Mesendoderm (in vitro differentiated cells): ENCODE measurements at regions not wholly inside any gene's neighbourhood (a gene's known extent, or its start where the extent isn't known, plus 50 kb on each side); places are given as distances from the start of the nearest gene placed in this dataset.
"Not testable (repeated sequence)": the region's sequence is repeated elsewhere in the genome, so short reads cannot be mapped to it uniquely, and the experiment has no call there.

Experiments used
- DNase-seq: peaks from one replicate; pipeline ENCODE4 v3.0.0; 2013
- H2AK5ac ChIP-seq: 2 replicates; pipeline ENCODE4 v1.6.1; 2013; ENCODE audit warnings: low read length, inconsistent platforms
- H2BK120ac ChIP-seq: 2 replicates; pipeline ENCODE4 v1.6.1; 2013; ENCODE audit warnings: low read depth, mild to moderate bottlenecking, low read length, moderate library complexity, mixed read lengths
- H2BK15ac ChIP-seq: replicated peaks from 2 replicates; pipeline ENCODE4 v1.6.1; 2013; ENCODE audit warnings: low read depth, mild to moderate bottlenecking, moderate library complexity
- H2BK5ac ChIP-seq: 2 replicates; pipeline ENCODE4 v1.6.1; 2013; ENCODE audit warnings: low read length, inconsistent platforms
- H3K18ac ChIP-seq: 2 replicates; pipeline ENCODE4 v1.6.1; 2013; ENCODE audit warnings: mild to moderate bottlenecking, low read length, mixed read lengths
- H3K23ac ChIP-seq: one replicate; pipeline ENCODE4 v1.6.1; 2013; ENCODE audit warnings: low read length
- H3K27ac ChIP-seq: 2 replicates; pipeline ENCODE4 v1.5.1; 2013; ENCODE audit warnings: low read depth, mild to moderate bottlenecking, inconsistent platforms, low read length, moderate library complexity
- H3K27me3 ChIP-seq: 2 replicates; pipeline ENCODE4 v1.6.1; 2013; ENCODE audit warnings: low read length, control low read depth, mild to moderate bottlenecking, inconsistent platforms; ENCODE audit not compliant: insufficient read depth, poor library complexity
- H3K36me3 ChIP-seq: 2 replicates; pipeline ENCODE4 v1.6.1; 2013; ENCODE audit warnings: low read length, inconsistent platforms; ENCODE audit not compliant: control insufficient read depth, insufficient read depth
- H3K4ac ChIP-seq: one replicate; pipeline ENCODE4 v1.6.1; 2013; ENCODE audit warnings: low read depth, mild to moderate bottlenecking, low read length, moderate library complexity
- H3K4me1 ChIP-seq: 2 replicates; pipeline ENCODE4 v1.6.1; 2013; ENCODE audit warnings: low read depth, low read length, inconsistent platforms; ENCODE audit not compliant: control insufficient read depth
- H3K4me2 ChIP-seq: 2 replicates; pipeline ENCODE4 v1.6.1; 2013; ENCODE audit warnings: low read length
- H3K4me3 ChIP-seq: 2 replicates; pipeline ENCODE4 v1.5.1; 2013; ENCODE audit warnings: mild to moderate bottlenecking, low read length
- H3K56ac ChIP-seq: one replicate; pipeline ENCODE4 v1.6.1; 2013; ENCODE audit warnings: low read length
- H3K79me1 ChIP-seq: 2 replicates; pipeline ENCODE4 v1.6.1; 2013; ENCODE audit warnings: low read length, inconsistent platforms
- H3K79me2 ChIP-seq: 2 replicates; pipeline ENCODE4 v1.6.1; 2013; ENCODE audit warnings: mild to moderate bottlenecking, low read length; ENCODE audit not compliant: control insufficient read depth, insufficient read depth
- H3K9ac ChIP-seq: 2 replicates; pipeline ENCODE4 v1.6.1; 2013; ENCODE audit warnings: low read length, inconsistent platforms
- H4K5ac ChIP-seq: one replicate; pipeline ENCODE4 v1.6.1; 2013; ENCODE audit warnings: low read length
- H4K8ac ChIP-seq: one replicate; pipeline ENCODE4 v1.6.1; 2013; ENCODE audit warnings: low read depth, mild to moderate bottlenecking, control low read depth, low read length, moderate library complexity
- WGBS: extraction: QIAGEN DNeasy Blood & Tissue Kit; methylation state at CpG from one replicate; pipeline ENCODE4 v1.1.7; 2013; ENCODE audit warnings: low lambda C conversion rate, missing lambda C conversion rate; ENCODE audit not compliant: insufficient coverage; ENCODE audit errors: extremely low coverage; 5-methylcytosine and 5-hydroxymethylcytosine counted together

GRCh38 chr13:81350056-81350455, 1009.1 kb upstream of the SPRY2 start:
- H2BK5ac ChIP-seq: no peak overlapping the region
- H2BK120ac ChIP-seq: no peak overlapping the region
- no peaks in the 10 kb centered on the region for H3K79me2 ChIP-seq
- no peaks in the 10 kb centered on the region for H3K27me3 ChIP-seq
- no peak overlapping the region for H3K23ac ChIP-seq
- no peak overlapping the region for H3K4ac ChIP-seq
- no peak overlapping the region for H3K9ac ChIP-seq
- DNase-seq: no peak
- H3K79me1 ChIP-seq: no peaks in the 10 kb centered on the region
- H3K4me3 ChIP-seq: no peak overlapping the region
- H3K4me2 ChIP-seq: no peak overlapping the region
- H2BK15ac ChIP-seq: no peak overlapping the region
- no peaks in the 10 kb centered on the region for H3K4me1 ChIP-seq
- H3K56ac ChIP-seq: no peak overlapping the region
- no CpG with 5 or more reads among the region's 1 CpG for WGBS
- H3K36me3 ChIP-seq: no peaks in the 10 kb centered on the region
- no peak overlapping the region for H4K5ac ChIP-seq
- no peak overlapping the region for H4K8ac ChIP-seq
- no peak overlapping the region for H3K18ac ChIP-seq
- no peak overlapping the region for H3K27ac ChIP-seq
- H2AK5ac ChIP-seq: no peak overlapping the region

DNA sequence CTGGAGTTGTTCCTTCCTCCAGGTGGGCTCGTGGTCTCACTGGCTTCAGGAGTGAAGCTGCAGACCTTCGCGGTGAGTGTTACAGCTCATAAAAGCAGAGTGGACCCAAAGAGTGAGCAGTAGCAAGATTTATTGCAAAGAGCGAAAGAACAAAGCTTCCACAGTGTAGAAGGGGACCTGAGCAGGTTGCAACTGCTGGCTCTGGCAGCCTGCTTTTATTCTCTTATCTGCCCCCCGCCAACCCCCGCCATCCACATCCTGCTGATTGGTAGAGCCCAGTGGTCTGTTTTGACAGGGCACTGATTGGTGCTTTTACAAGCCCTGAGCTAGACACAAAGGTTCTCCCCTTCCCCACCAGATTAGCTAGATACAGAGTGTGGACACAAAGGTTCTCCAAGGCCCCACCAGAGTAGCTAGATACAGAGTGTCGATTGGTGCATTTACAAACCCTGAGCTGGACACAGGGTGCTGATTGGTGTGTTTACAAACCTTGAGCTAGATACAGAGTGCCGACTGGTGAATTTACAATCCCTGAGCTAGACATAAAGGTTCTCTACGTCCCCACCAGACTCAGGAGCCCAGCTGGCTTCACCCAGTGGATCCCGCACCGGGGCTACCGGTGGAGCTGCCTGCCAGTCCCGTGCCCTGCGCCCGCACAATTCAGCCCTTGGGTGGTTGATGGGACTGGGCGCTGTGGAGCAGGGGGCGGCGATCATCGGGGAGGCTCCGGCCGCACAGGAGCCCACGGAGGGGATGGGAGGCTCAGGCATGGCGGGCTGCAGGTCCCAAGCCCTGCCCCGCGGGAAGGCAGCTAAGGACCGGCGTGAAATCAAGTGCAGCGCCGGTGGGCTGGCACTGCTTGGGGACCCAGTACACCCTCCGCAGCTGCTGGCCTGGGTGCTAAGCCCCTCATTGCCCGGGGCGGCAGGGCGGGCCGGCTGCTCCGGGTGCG, 999.5 kb upstream of the SPRY2 start:
- not testable (repeated sequence) for H3K4me2 ChIP-seq, H2BK5ac ChIP-seq, H4K8ac ChIP-seq, DNase-seq, H3K27me3 ChIP-seq, H3K4ac ChIP-seq, H3K36me3 ChIP-seq, H3K79me2 ChIP-seq, H3K27ac ChIP-seq, H3K4me3 ChIP-seq, H3K23ac ChIP-seq, H3K79me1 ChIP-seq, H4K5ac ChIP-seq, H3K9ac ChIP-seq, H3K56ac ChIP-seq, H2BK15ac ChIP-seq, H3K4me1 ChIP-seq, H2BK120ac ChIP-seq, H3K18ac ChIP-seq, H2AK5ac ChIP-seq
- no CpG with 5 or more reads among the region's 36 CpGs for WGBS

DNA sequence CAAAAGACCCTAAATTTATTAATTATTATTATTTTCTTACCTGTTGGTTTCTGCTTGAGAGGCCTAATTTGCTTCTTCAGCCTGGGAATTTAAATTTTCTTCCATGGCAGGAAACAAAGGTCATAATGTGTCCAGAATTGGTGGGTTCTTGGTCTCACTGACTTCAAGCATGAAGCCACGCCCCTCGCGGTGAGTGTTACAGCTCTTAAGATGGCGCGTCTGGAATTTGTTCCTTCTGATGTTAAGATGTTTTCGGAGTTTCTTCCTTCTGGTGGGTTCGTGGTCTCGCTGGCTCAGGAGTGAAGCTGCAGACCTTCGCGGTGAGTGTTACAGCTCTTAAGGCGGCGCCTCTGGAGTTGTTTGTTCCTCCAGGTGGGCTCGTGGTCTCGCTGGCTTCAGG, 998.7 kb upstream of the SPRY2 start:
- H3K18ac ChIP-seq, H3K79me2 ChIP-seq, H3K27ac ChIP-seq, H3K4ac ChIP-seq, H2BK120ac ChIP-seq, H3K4me3 ChIP-seq, DNase-seq, H3K9ac ChIP-seq, H4K5ac ChIP-seq, H2AK5ac ChIP-seq, H3K56ac ChIP-seq, H3K4me2 ChIP-seq, H2BK5ac ChIP-seq, H3K4me1 ChIP-seq, H4K8ac ChIP-seq, H3K79me1 ChIP-seq, H3K23ac ChIP-seq, H3K27me3 ChIP-seq, H2BK15ac ChIP-seq, H3K36me3 ChIP-seq: not testable (repeated sequence)
- WGBS: no CpG with 5 or more reads among the region's 14 CpGs

DNA sequence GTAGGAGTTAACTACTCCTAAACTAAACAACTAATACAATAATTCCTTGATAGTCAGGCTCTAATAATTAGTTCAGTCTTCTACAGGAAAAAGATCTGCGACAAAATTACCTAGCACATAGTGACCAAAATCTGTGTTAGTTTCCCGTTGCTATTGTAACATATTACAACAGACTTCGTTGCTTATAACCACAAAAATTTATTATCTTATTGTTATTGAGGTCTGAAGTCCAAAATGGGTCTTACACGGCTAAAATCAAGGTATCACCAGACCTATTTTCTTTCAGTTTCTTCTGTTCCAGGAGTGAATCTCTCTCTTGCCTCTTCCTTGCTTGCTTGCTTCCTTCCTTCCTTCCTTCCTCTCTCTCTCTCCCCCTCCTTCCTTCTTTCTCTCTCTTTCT, 993.6 kb upstream of the SPRY2 start:
- H3K79me2 ChIP-seq: no peaks in the 10 kb centered on the region
- no peak overlapping the region for H3K56ac ChIP-seq
- no peak overlapping the region for H2BK5ac ChIP-seq
- H3K18ac ChIP-seq: no peak overlapping the region
- no CpG with 5 or more reads among the region's 4 CpGs for WGBS
- no peaks in the 10 kb centered on the region for H3K4me1 ChIP-seq
- no peak overlapping the region for H3K9ac ChIP-seq
- H2AK5ac ChIP-seq: no peak overlapping the region
- DNase-seq: no peak
- H4K8ac ChIP-seq: no peak overlapping the region
- no peaks in the 10 kb centered on the region for H3K36me3 ChIP-seq
- H2BK120ac ChIP-seq: no peak overlapping the region
- H3K4ac ChIP-seq: no peak overlapping the region
- no peak overlapping the region for H3K23ac ChIP-seq
- H3K27ac ChIP-seq: no peak overlapping the region
- H3K4me2 ChIP-seq: no peak overlapping the region
- H2BK15ac ChIP-seq: no peak overlapping the region
- H3K4me3 ChIP-seq: no peak overlapping the region
- H3K27me3 ChIP-seq: no peaks in the 10 kb centered on the region
- H4K5ac ChIP-seq: no peak overlapping the region
- no peaks in the 10 kb centered on the region for H3K79me1 ChIP-seq

- Histone ChIP-seq H3K27me3 (no peaks in the 10 kb centered on the region), H3K36me3 (no peaks in the 10 kb centered on the region), H3K9ac (no peak overlapping the region), H4K8ac (no peak overlapping the region), H3K56ac (no peak overlapping the region), H3K27ac (no peak overlapping the region), H3K18ac (no peak overlapping the region), H2BK120ac (no peak overlapping the region), H2BK5ac (no peak overlapping the region), H3K79me2 (no peaks in the 10 kb centered on the region), H3K4ac (no peak overlapping the region), H4K5ac (no peak overlapping the region), H3K4me3 (no peak overlapping the region), H2AK5ac (no peak overlapping the region), H3K4me1 (no peaks in the 10 kb centered on the region), H2BK15ac (no peak overlapping the region), H3K23ac (no peak overlapping the region), H3K4me2 (no peak overlapping the region), H3K79me1 (no peaks in the 10 kb centered on the region)
- no peak for DNase-seq
- no CpG with 5 or more reads among the region's 1 CpG for WGBS
These were observed 986.0 kb upstream of the SPRY2 start for GRCh38 chr13:81326913-81327312.

- Histone ChIP-seq H3K27ac (no peak overlapping the region), H3K27me3 (no peaks in the 10 kb centered on the region), H2BK15ac (no peak overlapping the region), H3K79me2 (no peaks in the 10 kb centered on the region), H3K4me3 (no peak overlapping the region), H3K36me3 (no peaks in the 10 kb centered on the region), H4K5ac (no peak overlapping the region), H3K4me1 (no peaks in the 10 kb centered on the region), H3K56ac (no peak overlapping the region), H3K9ac (no peak overlapping the region), H3K18ac (no peak overlapping the region), H3K4ac (no peak overlapping the region), H3K4me2 (no peak overlapping the region), H3K23ac (no peak overlapping the region), H2AK5ac (no peak overlapping the region), H3K79me1 (no peaks in the 10 kb centered on the region), H2BK5ac (no peak overlapping the region), H4K8ac (no peak overlapping the region), H2BK120ac (no peak overlapping the region)
- DNase-seq: no peak
- WGBS: no CpG with 5 or more reads among the region's 2 CpGs
These were observed 979.6 kb upstream of the SPRY2 start for GRCh38 chr13:81320516-81320915.
